Type B pancreatic cell (in vitro differentiated cells): ENCODE measurements at regions not wholly inside any gene's neighbourhood (a gene's known extent, or its start where the extent isn't known, plus 50 kb on each side); places are given as distances from the start of the nearest gene placed in this dataset.

ENCODE experiments used
- DNase-seq: peaks from one replicate; pipeline ENCODE4 v3.0.0; 2021; ENCODE audit warnings: mixed read lengths; ENCODE audit not compliant: unreplicated experiment; ENCODE audit errors: extremely low spot score
- H3K27ac Mint-ChIP-seq: 2 replicates; pipeline ENCODE4 v1.8.0; 2021; ENCODE audit warnings: mild to moderate bottlenecking, mixed read lengths
- H3K27me3 Mint-ChIP-seq: 2 replicates; pipeline ENCODE4 v1.8.0; 2021; ENCODE audit warnings: mixed read lengths
- H3K36me3 Mint-ChIP-seq: 2 replicates; pipeline ENCODE4 v1.8.0; 2021; ENCODE audit warnings: mixed read lengths
- H3K4me1 Mint-ChIP-seq: one replicate; pipeline ENCODE4 v1.8.0; 2021; ENCODE audit warnings: mixed read lengths; ENCODE audit not compliant: unreplicated experiment
- H3K4me3 Mint-ChIP-seq: 2 replicates; pipeline ENCODE4 v1.8.0; 2021; ENCODE audit warnings: mild to moderate bottlenecking, mixed read lengths
- H3K9me3 Mint-ChIP-seq: 2 replicates; pipeline ENCODE4 v1.8.0; 2021; ENCODE audit warnings: mixed read lengths
- CTCF ChIP-seq: fragments of 200-600 bp; sonication (generic); conservative IDR thresholded peaks from 2 replicates; pipeline ENCODE4 v1.5.0; 2021; ENCODE audit warnings: antibody characterized with exemption, mild to moderate bottlenecking

GRCh38 chr11:92784331-92784730 is 185.1 kb upstream of the MTNR1B start:
- peaks cover 5% of the 10 kb centered on the region for H3K4me1 Mint-ChIP-seq
- TF ChIP-seq CTCF: no peak
- H3K27ac Mint-ChIP-seq: no peak overlapping the region
- H3K36me3 Mint-ChIP-seq: peaks cover 8% of the 10 kb centered on the region
- H3K27me3 Mint-ChIP-seq: no peaks in the 10 kb centered on the region
- no peak overlapping the region for H3K4me3 Mint-ChIP-seq
- no peak for DNase-seq
- no peaks in the 10 kb centered on the region for H3K9me3 Mint-ChIP-seq

- Mint-ChIP-seq H3K9me3 (no peaks in the 10 kb centered on the region), H3K36me3 (peaks cover 27% of the 10 kb centered on the region), H3K4me1 (peaks cover 5% of the 10 kb centered on the region), H3K4me3 (no peak overlapping the region), H3K27me3 (no peaks in the 10 kb centered on the region), H3K27ac (no peak overlapping the region)
- no peak for TF ChIP-seq CTCF
- no peak for DNase-seq
Observed at GRCh38 chr11:92787638-92788037, 181.8 kb upstream of the MTNR1B start.

GRCh38 chr11:92789761-92790160 is 179.7 kb upstream of the MTNR1B start:
- no peaks in the 10 kb centered on the region for H3K27me3 Mint-ChIP-seq
- H3K9me3 Mint-ChIP-seq: no peaks in the 10 kb centered on the region
- DNase-seq: no peak
- H3K27ac Mint-ChIP-seq: no peak overlapping the region
- H3K36me3 Mint-ChIP-seq: peaks cover 27% of the 10 kb centered on the region
- TF ChIP-seq CTCF: no peak
- H3K4me3 Mint-ChIP-seq: no peak overlapping the region
- H3K4me1 Mint-ChIP-seq: peaks cover 7% of the 10 kb centered on the region

GRCh38 chr11:92790366-92790765 is 179.1 kb upstream of the MTNR1B start:
- Mint-ChIP-seq H3K9me3 (no peaks in the 10 kb centered on the region), H3K27me3 (no peaks in the 10 kb centered on the region), H3K4me3 (no peak overlapping the region), H3K27ac (no peak overlapping the region), H3K36me3 (peaks cover 29% of the 10 kb centered on the region), H3K4me1 (peaks cover 6% of the 10 kb centered on the region)
- no peak for DNase-seq
- TF ChIP-seq CTCF: no peak

GRCh38 chr11:92790926-92791616 is 178.4 kb upstream of the MTNR1B start:
- no peak for DNase-seq
- Mint-ChIP-seq H3K9me3 (no peaks in the 10 kb centered on the region), H3K27ac (no peak overlapping the region), H3K36me3 (peaks cover 30% of the 10 kb centered on the region), H3K4me1 (peaks cover 6% of the 10 kb centered on the region), H3K27me3 (no peaks in the 10 kb centered on the region), H3K4me3 (no peak overlapping the region)
- TF ChIP-seq CTCF: no peak
